ENCODE measurements at regions not wholly inside any gene's neighbourhood (a gene's known extent, or its start where the extent isn't known, plus 50 kb on each side); places are given as distances from the start of the nearest gene placed in this dataset.

GRCh38 chr16:48054881-48055601 lies 100.8 kb downstream of the ABCC12 start (continued):
- no peak for TF ChIP-seq CHD7 (IDR thresholded peaks at IDR 0.05; ENCODE audit: insufficient replicate concordance, low read length)
